BJ (cell line): ENCODE measurements at regions not wholly inside any gene's neighbourhood (a gene's known extent, or its start where the extent isn't known, plus 50 kb on each side); places are given as distances from the start of the nearest gene placed in this dataset.

ENCODE experiments used
- CTCF ChIA-PET: fragments of 350-600 bp; formaldehyde crosslinking; extraction: SDS; loops from one replicate; lab custom pipeline; 2021; ENCODE audit warnings: antibody characterized with exemption, inconsistent platforms; lab: Yijun Ruan, JAX
- POLR2A ChIA-PET: fragments of 300-600 bp; sonication (Branson Sonifier 250); formaldehyde crosslinking; extraction: SDS; loops from one replicate; lab custom pipeline; 2021; ENCODE audit warnings: antibody characterized with exemption; lab: Charles Lee
- DNase-seq: peaks from one replicate; pipeline ENCODE4 v3.0.0-alpha.2; 2011; ENCODE audit warnings: low read depth
- H3K27me3 ChIP-seq: 2 replicates; pipeline ENCODE4 v1.6.0; 2011; ENCODE audit warnings: low read length; ENCODE audit not compliant: control insufficient read depth, insufficient read depth
- H3K36me3 ChIP-seq: 2 replicates; pipeline ENCODE4 v1.5.1; 2011; ENCODE audit warnings: low read length; ENCODE audit not compliant: control insufficient read depth, insufficient read depth
- H3K4me3 ChIP-seq: 2 replicates; pipeline ENCODE4 v1.5.1; 2011; ENCODE audit warnings: low read depth, mild to moderate bottlenecking, control low read depth, low read length
- TF ChIP-seq, protein P1 (sequence below): IDR thresholded peaks from 2 replicates; pipeline ENCODE4 v1.5.1; 2011; ENCODE audit warnings: low read depth, mild to moderate bottlenecking, control low read depth, inconsistent platforms, low read length, moderate library complexity; ENCODE audit not compliant: insufficient read depth

DNA sequence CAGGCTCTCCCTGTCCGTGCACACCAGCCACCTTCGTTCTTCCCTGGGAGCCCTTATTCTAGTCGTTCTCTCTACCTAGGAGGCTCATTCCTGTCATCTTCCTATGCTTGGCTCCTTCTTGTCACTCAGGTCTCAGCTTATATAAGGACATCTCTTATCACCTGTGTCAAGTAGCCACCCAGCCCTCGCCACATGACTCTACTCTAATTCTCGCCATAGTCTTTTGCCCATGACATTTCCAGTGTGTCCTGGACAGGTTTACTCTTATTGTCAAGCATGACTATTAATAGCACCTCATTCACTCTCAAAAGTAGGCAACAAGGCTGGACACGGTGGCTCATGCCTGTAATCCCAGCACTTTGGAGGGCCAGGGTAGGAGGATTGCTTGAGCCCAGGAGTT, 175.7 kb upstream of the NUDT4 start:
- Histone ChIP-seq H3K4me3 (no peak overlapping the region), H3K27me3 (no peaks in the 10 kb centered on the region), H3K36me3 (no peaks in the 10 kb centered on the region)
- ChIA-PET CTCF (no interaction called here), POLR2A (no interaction called here)
- no peak for DNase-seq
- TF ChIP-seq, protein P1, sequence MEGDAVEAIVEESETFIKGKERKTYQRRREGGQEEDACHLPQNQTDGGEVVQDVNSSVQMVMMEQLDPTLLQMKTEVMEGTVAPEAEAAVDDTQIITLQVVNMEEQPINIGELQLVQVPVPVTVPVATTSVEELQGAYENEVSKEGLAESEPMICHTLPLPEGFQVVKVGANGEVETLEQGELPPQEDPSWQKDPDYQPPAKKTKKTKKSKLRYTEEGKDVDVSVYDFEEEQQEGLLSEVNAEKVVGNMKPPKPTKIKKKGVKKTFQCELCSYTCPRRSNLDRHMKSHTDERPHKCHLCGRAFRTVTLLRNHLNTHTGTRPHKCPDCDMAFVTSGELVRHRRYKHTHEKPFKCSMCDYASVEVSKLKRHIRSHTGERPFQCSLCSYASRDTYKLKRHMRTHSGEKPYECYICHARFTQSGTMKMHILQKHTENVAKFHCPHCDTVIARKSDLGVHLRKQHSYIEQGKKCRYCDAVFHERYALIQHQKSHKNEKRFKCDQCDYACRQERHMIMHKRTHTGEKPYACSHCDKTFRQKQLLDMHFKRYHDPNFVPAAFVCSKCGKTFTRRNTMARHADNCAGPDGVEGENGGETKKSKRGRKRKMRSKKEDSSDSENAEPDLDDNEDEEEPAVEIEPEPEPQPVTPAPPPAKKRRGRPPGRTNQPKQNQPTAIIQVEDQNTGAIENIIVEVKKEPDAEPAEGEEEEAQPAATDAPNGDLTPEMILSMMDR = no peak

DNA sequence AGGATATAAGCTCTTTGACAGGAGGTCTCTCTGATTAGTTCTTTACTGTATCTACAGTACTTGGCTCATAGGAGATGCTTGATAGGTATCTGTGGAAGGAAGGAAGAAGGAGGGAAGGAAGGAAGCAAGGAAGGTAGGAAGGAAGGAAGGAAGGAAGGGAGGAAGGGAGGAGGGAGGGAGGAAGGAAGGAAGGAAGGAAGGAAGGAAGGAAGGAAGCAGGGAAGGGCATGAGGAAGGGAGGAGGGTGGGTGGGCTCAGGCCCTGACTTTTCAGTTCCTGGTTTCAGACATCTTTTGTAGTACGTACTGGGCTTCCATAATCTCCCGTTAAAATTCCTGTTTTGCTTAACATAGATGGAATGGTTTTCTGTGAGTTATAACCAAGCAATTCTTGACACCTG, 175.0 kb upstream of the NUDT4 start:
- TF ChIP-seq, protein P1 = no peak
- DNase-seq = no peak
- no peaks in the 10 kb centered on the region for H3K27me3 ChIP-seq
- H3K4me3 ChIP-seq = no peak overlapping the region
- no peaks in the 10 kb centered on the region for H3K36me3 ChIP-seq
- POLR2A ChIA-PET = no interaction called here
- CTCF ChIA-PET = interaction anchor here (0.7 kb wide), 1 partner anchor 165 kb away, joined by 3 read pairs; no protein-coding TSS in a partner anchor

DNA sequence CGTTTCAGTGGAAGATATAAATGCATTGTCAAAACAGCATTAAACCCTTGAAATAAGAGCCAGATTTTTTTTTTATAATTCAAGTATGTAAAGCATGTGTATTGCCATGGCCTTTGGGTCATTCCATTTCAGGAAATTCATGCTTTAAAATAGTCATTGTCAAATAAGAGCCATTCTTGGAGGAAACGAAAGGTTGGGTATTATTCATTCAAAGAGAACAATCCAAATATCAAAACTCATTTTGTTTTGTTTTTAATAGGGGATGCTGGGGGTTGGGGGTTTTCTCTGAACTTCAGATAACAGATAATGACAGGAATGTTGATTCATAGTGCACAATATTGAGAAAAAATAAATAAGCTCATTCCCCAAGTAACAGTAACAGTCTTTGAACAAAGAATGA, 174.4 kb upstream of the NUDT4 start:
- Histone ChIP-seq H3K27me3 (no peaks in the 10 kb centered on the region), H3K4me3 (no peak overlapping the region), H3K36me3 (no peaks in the 10 kb centered on the region)
- TF ChIP-seq, protein P1 = no peak
- CTCF ChIA-PET = interaction anchor here (0.7 kb wide), 1 partner anchor 166 kb away, joined by 3 read pairs; no protein-coding TSS in a partner anchor
- no peak for DNase-seq
- POLR2A ChIA-PET = no interaction called here

DNA sequence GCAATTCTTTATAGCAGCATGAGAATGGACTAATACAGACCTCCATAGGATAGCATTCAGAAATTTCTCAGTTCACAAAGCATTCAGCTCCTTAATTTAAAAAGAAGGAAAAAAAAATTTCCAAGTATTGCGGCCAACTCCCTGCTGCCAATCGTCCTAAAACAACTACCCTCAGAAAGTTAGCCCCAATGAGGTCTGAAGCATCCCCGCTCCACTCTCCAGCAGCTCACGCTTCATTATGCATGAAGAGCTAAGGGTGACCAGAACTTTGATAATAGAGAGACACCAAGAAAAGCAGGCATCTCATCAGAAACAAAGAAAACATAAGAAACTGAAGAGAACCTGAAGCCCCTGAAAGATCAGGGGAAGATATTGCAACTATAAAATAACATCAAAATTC, 172.8 kb upstream of the NUDT4 start:
- no peak for DNase-seq
- Histone ChIP-seq H3K4me3 (no peak overlapping the region), H3K36me3 (no peaks in the 10 kb centered on the region), H3K27me3 (no peaks in the 10 kb centered on the region)
- TF ChIP-seq, protein P1 = no peak
- ChIA-PET POLR2A (no interaction called here), CTCF (no interaction called here)

DNA sequence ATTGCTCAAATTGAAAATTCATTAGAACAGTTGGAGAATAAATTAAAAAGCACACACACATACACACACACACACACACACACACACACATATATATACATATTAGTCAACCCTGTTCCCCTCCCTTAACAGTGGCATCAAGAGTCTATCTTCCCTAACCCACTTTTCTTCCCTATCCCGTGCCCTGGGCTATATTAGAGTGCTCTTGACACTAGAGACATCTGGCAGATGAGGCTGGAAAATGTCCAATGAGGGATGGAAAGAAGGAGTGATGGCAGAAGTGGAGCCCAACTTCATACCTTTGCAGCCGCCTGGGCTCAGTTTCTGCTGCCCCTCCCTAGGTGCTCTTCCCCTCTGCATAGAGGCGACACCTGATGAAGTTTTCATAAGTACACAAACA, 172.4 kb upstream of the NUDT4 start:
- DNase-seq = no peak
- POLR2A ChIA-PET = no interaction called here
- CTCF ChIA-PET = no interaction called here
- Histone ChIP-seq H3K27me3 (no peaks in the 10 kb centered on the region), H3K4me3 (no peak overlapping the region), H3K36me3 (no peaks in the 10 kb centered on the region)
- TF ChIP-seq, protein P1 = no peak
